ENCODE measurements at regions not wholly inside any gene's neighbourhood (a gene's known extent, or its start where the extent isn't known, plus 50 kb on each side); places are given as distances from the start of the nearest gene placed in this dataset.

GRCh38 chr1:189033169-189033568 is 1444.5 kb downstream of the BRINP3 start:
- H3F3A ChIP-seq (ENCODE audit: insufficient read depth, low read length) = no peaks in the 10 kb centered on the region
- no peak overlapping the region for H2AFZ ChIP-seq (ENCODE audit: low read length)
- H3K9me2 ChIP-seq (ENCODE audit: low read depth, low read length) = no peaks in the 10 kb centered on the region
- H3K4me2 ChIP-seq (ENCODE audit: low read length) = no peak overlapping the region
- H3K79me2 ChIP-seq (ENCODE audit: insufficient read depth, low read length) = no peaks in the 10 kb centered on the region
- H4K20me1 ChIP-seq (ENCODE audit: insufficient read depth, low read length) = no peaks in the 10 kb centered on the region
- H3K27me3 ChIP-seq (ENCODE audit: insufficient read depth, low read length) = no peaks in the 10 kb centered on the region
- H3K4me1 ChIP-seq (ENCODE audit: insufficient read depth, low read length, severe bottlenecking) = no peaks in the 10 kb centered on the region
- no peak overlapping the region for H3K4me3 ChIP-seq (ENCODE audit: low read depth, low read length, poor library complexity, severe bottlenecking)
- no peaks in the 10 kb centered on the region for H3K9me3 ChIP-seq (ENCODE audit: low read length)
- TF ChIP-seq EZH2 (IDR thresholded peaks at IDR 0.05; ENCODE audit: borderline replicate concordance, low read length) (no peak), CTCF (IDR thresholded peaks at IDR 0.05; ENCODE audit: low read length) (no peak)
- no peak overlapping the region for H3K9ac ChIP-seq (ENCODE audit: low read length)
- H3K36me3 ChIP-seq (ENCODE audit: insufficient read depth, low read length) = no peaks in the 10 kb centered on the region
- H3K27ac ChIP-seq (ENCODE audit: low read depth, low read length, poor library complexity, severe bottlenecking) = no peak overlapping the region

- H3K4me1 ChIP-seq (ENCODE audit: insufficient read depth, low read length, severe bottlenecking) = no peaks in the 10 kb centered on the region
- H3K79me2 ChIP-seq (ENCODE audit: insufficient read depth, low read length) = no peaks in the 10 kb centered on the region
- H2AFZ ChIP-seq (ENCODE audit: low read length) = no peak overlapping the region
- TF ChIP-seq CTCF (IDR thresholded peaks at IDR 0.05; ENCODE audit: low read length) = no peak
- TF ChIP-seq EZH2 (IDR thresholded peaks at IDR 0.05; ENCODE audit: borderline replicate concordance, low read length) = no peak
- no peaks in the 10 kb centered on the region for H4K20me1 ChIP-seq (ENCODE audit: insufficient read depth, low read length)
- no peaks in the 10 kb centered on the region for H3K27me3 ChIP-seq (ENCODE audit: insufficient read depth, low read length)
- no peaks in the 10 kb centered on the region for H3K36me3 ChIP-seq (ENCODE audit: insufficient read depth, low read length)
- H3K4me2 ChIP-seq (ENCODE audit: low read length) = no peak overlapping the region
- H3F3A ChIP-seq (ENCODE audit: insufficient read depth, low read length) = no peaks in the 10 kb centered on the region
- no peak overlapping the region for H3K9ac ChIP-seq (ENCODE audit: low read length)
- no peak overlapping the region for H3K27ac ChIP-seq (ENCODE audit: low read depth, low read length, poor library complexity, severe bottlenecking)
- no peaks in the 10 kb centered on the region for H3K9me3 ChIP-seq (ENCODE audit: low read length)
- H3K9me2 ChIP-seq (ENCODE audit: low read depth, low read length) = no peaks in the 10 kb centered on the region
- H3K4me3 ChIP-seq (ENCODE audit: low read depth, low read length, poor library complexity, severe bottlenecking) = no peak overlapping the region
Measured at GRCh38 chr1:189036628-189037027, 1441.0 kb downstream of the BRINP3 start.

GRCh38 chr1:189046127-189046526 is 1431.5 kb downstream of the BRINP3 start:
- Histone ChIP-seq H2AFZ (ENCODE audit: low read length) (no peak overlapping the region), H3K79me2 (ENCODE audit: insufficient read depth, low read length) (no peaks in the 10 kb centered on the region), H3K9me3 (ENCODE audit: low read length) (no peaks in the 10 kb centered on the region), H4K20me1 (ENCODE audit: insufficient read depth, low read length) (no peaks in the 10 kb centered on the region), H3K27ac (ENCODE audit: low read depth, low read length, poor library complexity, severe bottlenecking) (no peak overlapping the region), H3K9me2 (ENCODE audit: low read depth, low read length) (no peaks in the 10 kb centered on the region), H3K4me2 (ENCODE audit: low read length) (no peak overlapping the region), H3F3A (ENCODE audit: insufficient read depth, low read length) (no peaks in the 10 kb centered on the region), H3K9ac (ENCODE audit: low read length) (no peak overlapping the region), H3K4me3 (ENCODE audit: low read depth, low read length, poor library complexity, severe bottlenecking) (no peak overlapping the region), H3K27me3 (ENCODE audit: insufficient read depth, low read length) (no peaks in the 10 kb centered on the region), H3K36me3 (ENCODE audit: insufficient read depth, low read length) (no peaks in the 10 kb centered on the region), H3K4me1 (ENCODE audit: insufficient read depth, low read length, severe bottlenecking) (no peaks in the 10 kb centered on the region)
- no peak for TF ChIP-seq CTCF (IDR thresholded peaks at IDR 0.05; ENCODE audit: low read length)
- no peak for TF ChIP-seq EZH2 (IDR thresholded peaks at IDR 0.05; ENCODE audit: borderline replicate concordance, low read length)
